HG03066 (cell line): ENCODE measurements at regions not wholly inside any gene's neighbourhood (a gene's known extent, or its start where the extent isn't known, plus 50 kb on each side); places are given as distances from the start of the nearest gene placed in this dataset.
"Not testable (repeated sequence)": the region's sequence is repeated elsewhere in the genome, so short reads cannot be mapped to it uniquely, and the experiment has no call there.

ENCODE experiments used
- ATAC-seq: cut with Tn5 transposase; IDR thresholded peaks from one replicate; pipeline ENCODE4 v1.9.1; 2021; ENCODE audit warnings: low read depth; ENCODE audit not compliant: unreplicated experiment

GRCh38 chr3:95775486-95776094, 1038.8 kb upstream of the EPHA6 start:
- ATAC-seq = no peak

- no peak for ATAC-seq
Measured at GRCh38 chr3:95781598-95781997, 1032.8 kb upstream of the EPHA6 start.

GRCh38 chr3:95789111-95789510, 1025.3 kb upstream of the EPHA6 start:
- ATAC-seq = no peak

GRCh38 chr3:95797081-95797480, 1017.3 kb upstream of the EPHA6 start:
- ATAC-seq = no peak

- no peak for ATAC-seq
Measured at GRCh38 chr3:95798628-95799027, 1015.8 kb upstream of the EPHA6 start.

- ATAC-seq = no peak
Measured at GRCh38 chr3:95810462-95810861, 1003.9 kb upstream of the EPHA6 start.

- ATAC-seq = no peak
Measured at GRCh38 chr3:95813244-95813643, 1001.1 kb upstream of the EPHA6 start.

GRCh38 chr3:95815828-95816227, 998.6 kb upstream of the EPHA6 start:
- no peak for ATAC-seq

GRCh38 chr3:95826419-95826818, 988.0 kb upstream of the EPHA6 start:
- no peak for ATAC-seq

- no peak for ATAC-seq
Measured at GRCh38 chr3:95832146-95832545, 982.2 kb upstream of the EPHA6 start.

- ATAC-seq = not testable (repeated sequence)
Measured at GRCh38 chr3:95860628-95861027, 953.8 kb upstream of the EPHA6 start.

- no peak for ATAC-seq
Measured at GRCh38 chr3:95883801-95884200, 930.6 kb upstream of the EPHA6 start.

GRCh38 chr3:95886616-95887015, 927.8 kb upstream of the EPHA6 start:
- no peak for ATAC-seq

- ATAC-seq = no peak
Measured at GRCh38 chr3:95887114-95887513, 927.3 kb upstream of the EPHA6 start.

- ATAC-seq = no peak
Measured at GRCh38 chr3:95894820-95895219, 919.6 kb upstream of the EPHA6 start.

GRCh38 chr3:95899494-95899893, 914.9 kb upstream of the EPHA6 start:
- no peak for ATAC-seq

- no peak for ATAC-seq
Measured at GRCh38 chr3:95899911-95900310, 914.5 kb upstream of the EPHA6 start.

GRCh38 chr3:95901948-95902347, 912.4 kb upstream of the EPHA6 start:
- no peak for ATAC-seq

- ATAC-seq = no peak
Measured at GRCh38 chr3:95905182-95905581, 909.2 kb upstream of the EPHA6 start.

GRCh38 chr3:95911767-95912166, 902.6 kb upstream of the EPHA6 start:
- no peak for ATAC-seq

GRCh38 chr3:95923496-95924210, 890.7 kb upstream of the EPHA6 start:
- ATAC-seq = no peak

- ATAC-seq = no peak
Measured at GRCh38 chr3:95926904-95927501, 887.4 kb upstream of the EPHA6 start.
